GM19035 (cell line): ENCODE measurements at regions not wholly inside any gene's neighbourhood (a gene's known extent, or its start where the extent isn't known, plus 50 kb on each side); places are given as distances from the start of the nearest gene placed in this dataset.
"Not testable (repeated sequence)": the region's sequence is repeated elsewhere in the genome, so short reads cannot be mapped to it uniquely, and the experiment has no call there.

Experiments used
- ATAC-seq: cut with Tn5 transposase; IDR thresholded peaks from one replicate; pipeline ENCODE4 v1.9.1; 2021; ENCODE audit not compliant: unreplicated experiment

GRCh38 chr18:22503803-22504202, 86.1 kb upstream of the CTAGE1 start:
- no peak for ATAC-seq

- no peak for ATAC-seq
Observed at GRCh38 chr18:22504251-22505030, 86.7 kb upstream of the CTAGE1 start.

GRCh38 chr18:22505141-22505591, 87.5 kb upstream of the CTAGE1 start:
- ATAC-seq: no peak

- no peak for ATAC-seq
Observed at GRCh38 chr18:22507055-22507454, 89.3 kb upstream of the CTAGE1 start.

- no peak for ATAC-seq
Observed at GRCh38 chr18:22509423-22509822, 91.7 kb upstream of the CTAGE1 start.

GRCh38 chr18:22510697-22511096, 93.0 kb upstream of the CTAGE1 start:
- no peak for ATAC-seq

- ATAC-seq: no peak
Observed at GRCh38 chr18:22513721-22514481, 96.2 kb upstream of the CTAGE1 start.

GRCh38 chr18:22514655-22515054, 96.9 kb upstream of the CTAGE1 start:
- no peak for ATAC-seq

GRCh38 chr18:22515250-22515649, 97.5 kb upstream of the CTAGE1 start:
- ATAC-seq: no peak

- no peak for ATAC-seq
Observed at GRCh38 chr18:22517356-22517755, 99.6 kb upstream of the CTAGE1 start.

GRCh38 chr18:22521026-22521707, 103.5 kb upstream of the CTAGE1 start:
- ATAC-seq: no peak

- ATAC-seq: no peak
Observed at GRCh38 chr18:22523481-22523880, 105.8 kb upstream of the CTAGE1 start.

GRCh38 chr18:22524783-22525182, 107.1 kb upstream of the CTAGE1 start:
- no peak for ATAC-seq

- no peak for ATAC-seq
Observed at GRCh38 chr18:22525313-22525712, 107.6 kb upstream of the CTAGE1 start.

GRCh38 chr18:22525883-22526282, 108.2 kb upstream of the CTAGE1 start:
- no peak for ATAC-seq

GRCh38 chr18:22528291-22528690, 110.6 kb upstream of the CTAGE1 start:
- no peak for ATAC-seq

- ATAC-seq: not testable (repeated sequence)
Observed at GRCh38 chr18:22534706-22535105, 117.0 kb upstream of the CTAGE1 start.

- ATAC-seq: no peak
Observed at GRCh38 chr18:22536558-22536957, 118.8 kb upstream of the CTAGE1 start.

GRCh38 chr18:22538426-22538825, 120.7 kb upstream of the CTAGE1 start:
- ATAC-seq: no peak

GRCh38 chr18:22539051-22539765, 121.5 kb upstream of the CTAGE1 start:
- no peak for ATAC-seq

GRCh38 chr18:22541232-22541631, 123.5 kb upstream of the CTAGE1 start:
- ATAC-seq: no peak
